Fibroblast of lung (primary cell): ENCODE measurements at regions not wholly inside any gene's neighbourhood (a gene's known extent, or its start where the extent isn't known, plus 50 kb on each side); places are given as distances from the start of the nearest gene placed in this dataset.

Experiments used
- DNase-seq, 2 donors: peaks; one replicate each; pipeline versions ENCODE4 v3.0.0 to v3.0.0-alpha.2; 2010; ENCODE audit warnings: low read depth in 2 of 2
- H2AFZ ChIP-seq: 2 replicates; pipeline ENCODE4 v1.5.1; 2012; ENCODE audit warnings: low read length, control low read depth, inconsistent platforms
- H3K27ac ChIP-seq: 2 replicates; pipeline ENCODE4 v1.5.1; 2011; ENCODE audit warnings: low read length, control low read depth; ENCODE audit not compliant: insufficient read depth
- H3K27me3 ChIP-seq: 2 replicates; pipeline ENCODE4 v1.5.1; 2011; ENCODE audit warnings: mild to moderate bottlenecking, low read length; ENCODE audit not compliant: control insufficient read depth, insufficient read depth
- H3K36me3 ChIP-seq: 2 replicates; pipeline ENCODE4 v1.5.1; 2011; ENCODE audit warnings: low read length; ENCODE audit not compliant: control insufficient read depth, insufficient read depth
- H3K4me1 ChIP-seq: 2 replicates; pipeline ENCODE4 v1.5.1; 2011; ENCODE audit warnings: low read length; ENCODE audit not compliant: control insufficient read depth, insufficient read depth; ENCODE audit errors: extremely low read depth
- H3K4me2 ChIP-seq: 2 replicates; pipeline ENCODE4 v1.5.1; 2011; ENCODE audit warnings: low read length, control low read depth; ENCODE audit not compliant: insufficient read depth; ENCODE audit errors: extremely low read depth
- H3K4me3 ChIP-seq, 4 experiments: fragments of 200-600 bp in 1 of 4; sonication (generic) in 1 of 4; replicated peaks in 1 of 4; 2 replicates each; pipeline ENCODE4 v1.5.1; 2011 to 2016; ENCODE audit warnings: low read length in 4 of 4, low read depth in 3 of 4, mild to moderate bottlenecking in 3 of 4, control low read depth in 2 of 4, inconsistent platforms in 1 of 4, mixed read lengths in 1 of 4; ENCODE audit not compliant: insufficient read depth in 1 of 4; ENCODE audit errors: control extremely low read depth in 1 of 4
- H3K79me2 ChIP-seq: 2 replicates; pipeline ENCODE4 v1.5.1; 2012; ENCODE audit warnings: mild to moderate bottlenecking, low read length, inconsistent platforms; ENCODE audit not compliant: control insufficient read depth, insufficient read depth
- H3K9ac ChIP-seq: 2 replicates; pipeline ENCODE4 v1.5.1; 2011; ENCODE audit warnings: mild to moderate bottlenecking, low read length, control low read depth; ENCODE audit not compliant: insufficient read depth
- H3K9me3 ChIP-seq: 2 replicates; pipeline ENCODE4 v1.5.1; 2012; ENCODE audit warnings: low read depth, low read length; ENCODE audit not compliant: control insufficient read depth, insufficient read depth
- H4K20me1 ChIP-seq: 2 replicates; pipeline ENCODE4 v1.5.1; 2011; ENCODE audit warnings: low read length; ENCODE audit not compliant: control insufficient read depth, insufficient read depth; ENCODE audit errors: extremely low read depth
- EZH2 ChIP-seq: IDR thresholded peaks from 2 replicates; pipeline ENCODE4 v1.5.1; 2012; ENCODE audit warnings: low read length, control low read depth, mild to moderate bottlenecking; ENCODE audit errors: missing control alignments
- TF ChIP-seq, protein P1 (sequence below), 2 donors: IDR thresholded peaks in 1 of 2; conservative IDR thresholded peaks in 1 of 2; 1 replicate in 1 of 2; 2 replicates in 1 of 2; pipeline ENCODE4 v1.5.1; 2011 to 2012; ENCODE audit warnings: low read length in 2 of 2, control low read depth in 1 of 2, inconsistent platforms in 1 of 2, low read depth in 1 of 2, mild to moderate bottlenecking in 1 of 2

DNA sequence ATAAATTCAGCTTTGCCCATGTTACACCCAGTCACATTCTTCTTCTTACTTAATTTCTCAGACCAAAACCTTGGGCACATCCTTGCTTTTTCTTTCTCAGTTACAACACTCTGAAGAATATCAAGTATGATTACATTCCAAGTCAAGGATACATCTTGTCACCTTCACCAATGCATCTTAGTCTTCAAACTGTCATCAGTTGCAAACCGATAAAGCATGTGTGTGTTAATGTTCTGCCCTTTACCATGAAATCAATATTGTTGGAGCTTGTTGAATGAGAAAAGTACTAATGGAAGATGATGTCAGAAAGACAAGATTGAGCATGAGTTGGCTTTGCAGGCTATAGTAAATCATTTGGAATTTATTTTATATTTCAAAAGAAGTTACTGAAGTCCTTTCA is 764.6 kb downstream of the NCAM2 start:
- Histone ChIP-seq H3K4me1 (no peaks in the 10 kb centered on the region), H3K4me2 (no peak overlapping the region), H3K4me3 (no peak overlapping the region), H3K79me2 (no peaks in the 10 kb centered on the region), H3K27me3 (no peaks in the 10 kb centered on the region), H3K36me3 (no peaks in the 10 kb centered on the region), H4K20me1 (no peaks in the 10 kb centered on the region), H2AFZ (no peak overlapping the region), H3K9me3 (no peaks in the 10 kb centered on the region), H3K9ac (no peak overlapping the region), H3K27ac (no peak overlapping the region)
- DNase-seq = no peak
- no peak for TF ChIP-seq EZH2
- TF ChIP-seq, protein P1, sequence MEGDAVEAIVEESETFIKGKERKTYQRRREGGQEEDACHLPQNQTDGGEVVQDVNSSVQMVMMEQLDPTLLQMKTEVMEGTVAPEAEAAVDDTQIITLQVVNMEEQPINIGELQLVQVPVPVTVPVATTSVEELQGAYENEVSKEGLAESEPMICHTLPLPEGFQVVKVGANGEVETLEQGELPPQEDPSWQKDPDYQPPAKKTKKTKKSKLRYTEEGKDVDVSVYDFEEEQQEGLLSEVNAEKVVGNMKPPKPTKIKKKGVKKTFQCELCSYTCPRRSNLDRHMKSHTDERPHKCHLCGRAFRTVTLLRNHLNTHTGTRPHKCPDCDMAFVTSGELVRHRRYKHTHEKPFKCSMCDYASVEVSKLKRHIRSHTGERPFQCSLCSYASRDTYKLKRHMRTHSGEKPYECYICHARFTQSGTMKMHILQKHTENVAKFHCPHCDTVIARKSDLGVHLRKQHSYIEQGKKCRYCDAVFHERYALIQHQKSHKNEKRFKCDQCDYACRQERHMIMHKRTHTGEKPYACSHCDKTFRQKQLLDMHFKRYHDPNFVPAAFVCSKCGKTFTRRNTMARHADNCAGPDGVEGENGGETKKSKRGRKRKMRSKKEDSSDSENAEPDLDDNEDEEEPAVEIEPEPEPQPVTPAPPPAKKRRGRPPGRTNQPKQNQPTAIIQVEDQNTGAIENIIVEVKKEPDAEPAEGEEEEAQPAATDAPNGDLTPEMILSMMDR (conservative IDR thresholded peaks at IDR 0.05 in 1 of 2, IDR thresholded peaks at IDR 0.05 in 1 of 2; ENCODE audit: low read depth in 1 of 2, low read length in 2 of 2) = no peak

DNA sequence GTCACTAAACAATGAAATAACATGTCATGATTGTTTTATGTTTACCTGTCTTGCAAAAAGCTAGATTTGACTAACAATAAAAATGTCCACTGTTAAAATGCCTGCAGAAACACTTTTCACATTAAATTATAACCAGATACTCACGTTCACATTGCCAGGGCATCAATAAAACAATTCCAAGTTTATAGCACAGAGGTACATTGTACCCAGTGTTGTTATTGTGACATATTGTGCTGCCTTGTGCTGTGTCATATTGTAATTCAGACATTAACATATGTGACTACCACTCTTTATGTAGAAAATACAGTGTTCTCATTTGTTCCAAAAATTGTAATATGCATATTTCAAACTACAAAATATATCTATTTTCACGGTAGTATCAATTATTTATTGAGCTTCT is 766.1 kb downstream of the NCAM2 start:
- H3K9ac ChIP-seq = no peak overlapping the region
- no peak overlapping the region for H3K27ac ChIP-seq
- H4K20me1 ChIP-seq = no peaks in the 10 kb centered on the region
- no peak overlapping the region for H3K4me3 ChIP-seq
- TF ChIP-seq, protein P1 (conservative IDR thresholded peaks at IDR 0.05 in 1 of 2, IDR thresholded peaks at IDR 0.05 in 1 of 2; ENCODE audit: low read depth in 1 of 2, low read length in 2 of 2) = no peak
- TF ChIP-seq EZH2 = no peak
- no peaks in the 10 kb centered on the region for H3K4me1 ChIP-seq
- no peaks in the 10 kb centered on the region for H3K9me3 ChIP-seq
- no peaks in the 10 kb centered on the region for H3K36me3 ChIP-seq
- no peak for DNase-seq
- H3K4me2 ChIP-seq = no peak overlapping the region
- H3K27me3 ChIP-seq = no peaks in the 10 kb centered on the region
- H2AFZ ChIP-seq = no peak overlapping the region
- no peaks in the 10 kb centered on the region for H3K79me2 ChIP-seq

DNA sequence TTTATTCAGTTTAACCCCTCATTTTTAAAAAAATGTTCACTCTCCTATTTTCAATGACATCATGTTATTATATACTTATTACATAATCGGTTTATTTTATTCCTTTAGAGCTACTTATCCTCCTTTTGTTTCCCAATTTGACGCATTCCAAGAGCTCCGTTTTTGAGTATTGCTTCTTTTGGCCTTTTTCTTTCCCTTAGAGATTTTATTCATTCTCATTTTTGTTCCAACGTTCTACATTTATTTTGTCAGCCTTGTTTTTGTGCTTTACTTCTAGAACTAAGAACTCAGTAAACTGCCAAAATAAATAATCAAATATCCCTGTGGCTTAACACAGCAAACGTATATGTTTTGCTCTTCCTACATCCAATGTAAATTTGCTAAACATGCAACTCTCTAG is 769.1 kb downstream of the NCAM2 start:
- H3K36me3 ChIP-seq = no peaks in the 10 kb centered on the region
- TF ChIP-seq EZH2 = no peak
- TF ChIP-seq, protein P1 (conservative IDR thresholded peaks at IDR 0.05 in 1 of 2, IDR thresholded peaks at IDR 0.05 in 1 of 2; ENCODE audit: low read depth in 1 of 2, low read length in 2 of 2) = no peak
- no peaks in the 10 kb centered on the region for H3K79me2 ChIP-seq
- no peak overlapping the region for H3K27ac ChIP-seq
- no peak overlapping the region for H2AFZ ChIP-seq
- H3K9me3 ChIP-seq = no peaks in the 10 kb centered on the region
- no peaks in the 10 kb centered on the region for H3K27me3 ChIP-seq
- no peak overlapping the region for H3K4me3 ChIP-seq
- no peak overlapping the region for H3K9ac ChIP-seq
- no peaks in the 10 kb centered on the region for H3K4me1 ChIP-seq
- DNase-seq = no peak
- no peaks in the 10 kb centered on the region for H4K20me1 ChIP-seq
- no peak overlapping the region for H3K4me2 ChIP-seq
